ENCODE measurements at regions not wholly inside any gene's neighbourhood (a gene's known extent, or its start where the extent isn't known, plus 50 kb on each side); places are given as distances from the start of the nearest gene placed in this dataset.

DNA sequence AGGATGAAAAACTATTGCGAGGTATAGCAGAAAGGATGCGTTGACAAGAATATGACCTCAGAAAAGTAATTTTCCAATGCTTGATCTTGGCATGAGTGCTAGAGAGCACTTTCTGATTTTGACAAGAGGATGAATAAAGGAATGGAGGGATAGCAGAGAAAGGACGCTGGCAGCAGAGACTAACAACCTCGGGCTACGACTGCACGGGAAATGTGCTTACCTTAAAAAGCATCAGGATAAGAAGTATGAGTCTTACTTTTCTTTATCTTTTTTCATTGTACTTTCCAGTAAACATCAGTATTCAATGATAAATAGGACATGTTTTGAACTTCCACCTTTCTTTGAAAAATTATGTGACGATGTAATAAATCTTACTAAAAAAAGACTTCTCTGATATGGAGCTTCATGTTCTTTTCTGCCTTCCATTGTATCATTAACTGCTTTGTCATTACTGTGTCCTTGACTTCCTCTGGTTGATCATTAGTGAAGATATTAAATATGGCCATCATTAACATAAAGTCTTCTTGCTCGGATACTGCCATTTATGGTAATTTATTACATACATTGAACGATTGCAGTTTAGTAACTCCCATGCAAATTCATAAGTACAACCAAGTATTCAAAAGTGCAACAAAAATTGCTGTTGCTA, 265.6 kb downstream of the DSEL start:
- Histone ChIP-seq H2BK12ac (ENCODE audit: low read depth, low read length) (no peak overlapping the region), H4K91ac (replicated peaks; ENCODE audit: insufficient read length, low read length) (no peak overlapping the region), H2BK120ac (replicated peaks; ENCODE audit: low read depth, low read length) (no peak overlapping the region), H4K5ac (ENCODE audit: insufficient read length, low read depth, low read length) (no peak overlapping the region), H3K4ac (replicated peaks; ENCODE audit: insufficient read length, low read depth, low read length) (no peak overlapping the region), H3K27ac (ENCODE audit: low read depth, low read length) (no peak overlapping the region), H3K14ac (ENCODE audit: insufficient read length) (no peak overlapping the region), H3K18ac (ENCODE audit: extremely low read depth, low read length) (no peak overlapping the region), H3K79me1 (ENCODE audit: low read depth, low read length) (no peaks in the 10 kb centered on the region), H2AK5ac (ENCODE audit: low read depth, low read length) (no peak overlapping the region), H3K9me3 (ENCODE audit: insufficient read depth in 2 of 2, low read depth in 1 of 2, low read length in 1 of 2) (no peaks in the 10 kb centered on the region), H3K27me3 (replicated peaks in 1 of 4; ENCODE audit: control insufficient read depth in 3 of 4, extremely low read depth in 1 of 4, insufficient read depth in 3 of 4, low read length in 3 of 4) (no peaks in the 10 kb centered on the region), H3K23me2 (ENCODE audit: low read depth, low read length) (no peaks in the 10 kb centered on the region), H3K36me3 (ENCODE audit: control insufficient read depth in 2 of 4, insufficient read depth in 4 of 4, low read length in 3 of 4) (no peaks in the 10 kb centered on the region), H3K4me3 (ENCODE audit: extremely low read depth in 1 of 4, insufficient read depth in 2 of 4, low read depth in 3 of 4, low read length in 4 of 4) (no peak overlapping the region), H3K9ac (replicated peaks in 1 of 4; ENCODE audit: extremely low read depth in 1 of 4, low read depth in 3 of 4, low read length in 3 of 4) (no peak overlapping the region), H2BK20ac (ENCODE audit: low read length) (no peak overlapping the region), H2BK5ac (ENCODE audit: low read depth, low read length) (no peak overlapping the region), H4K8ac (ENCODE audit: extremely low read depth, insufficient read depth, low read length) (no peak overlapping the region), H4K20me1 (replicated peaks in 1 of 2; ENCODE audit: control insufficient read depth in 1 of 2, insufficient read depth in 2 of 2, low read length in 2 of 2) (no peaks in the 10 kb centered on the region), H3K4me2 (ENCODE audit: insufficient read depth in 1 of 2, low read depth in 2 of 2, low read length in 2 of 2) (no peak overlapping the region), H2AFZ (ENCODE audit: low read length) (no peak overlapping the region), H3K56ac (replicated peaks; ENCODE audit: insufficient read length, low read depth, low read length) (no peak overlapping the region), H3K79me2 (ENCODE audit: control insufficient read depth in 1 of 2, insufficient read depth in 2 of 2, low read length in 2 of 2) (no peaks in the 10 kb centered on the region), H3K23ac (ENCODE audit: insufficient read length) (no peak overlapping the region), H2BK15ac (ENCODE audit: low read length) (no peak overlapping the region), H3K4me1 (replicated peaks in 1 of 4; ENCODE audit: control insufficient read depth in 3 of 4, insufficient read depth in 4 of 4, low read length in 3 of 4) (no peaks in the 10 kb centered on the region)
- no peak for DNase-seq (ENCODE audit: low read depth in 1 of 2, low spot score in 2 of 2)
- 90% methylated on average over 9 of the region's 9 CpGs; no CpG with 5 or more reads in 1 of the 2 experiments for WGBS, 2 experiments (ENCODE audit: extremely low coverage in 1 of 2, insufficient coverage in 1 of 2, insufficient read length in 1 of 2, insufficient replicate concordance in 2 of 2, low coverage in 1 of 2, low lambda C conversion rate in 2 of 2, missing lambda C conversion rate in 1 of 2)
- TF ChIP-seq CHD1 (IDR thresholded peaks at IDR 0.05; ENCODE audit: low read depth, low read length) (no peak), POLR2AphosphoS5 (IDR thresholded peaks at IDR 0.05; ENCODE audit: low read depth, low read length) (no peak)
- CTCF ChIA-PET (ENCODE audit: partially characterized antibody): no interaction called here
- no peak for FAIRE-seq
- POLR2A ChIA-PET (ENCODE audit: partially characterized antibody): no interaction called here

Data from H1 (cell line).